ENCODE measurements at regions not wholly inside any gene's neighbourhood (a gene's known extent, or its start where the extent isn't known, plus 50 kb on each side); places are given as distances from the start of the nearest gene placed in this dataset.

DNA sequence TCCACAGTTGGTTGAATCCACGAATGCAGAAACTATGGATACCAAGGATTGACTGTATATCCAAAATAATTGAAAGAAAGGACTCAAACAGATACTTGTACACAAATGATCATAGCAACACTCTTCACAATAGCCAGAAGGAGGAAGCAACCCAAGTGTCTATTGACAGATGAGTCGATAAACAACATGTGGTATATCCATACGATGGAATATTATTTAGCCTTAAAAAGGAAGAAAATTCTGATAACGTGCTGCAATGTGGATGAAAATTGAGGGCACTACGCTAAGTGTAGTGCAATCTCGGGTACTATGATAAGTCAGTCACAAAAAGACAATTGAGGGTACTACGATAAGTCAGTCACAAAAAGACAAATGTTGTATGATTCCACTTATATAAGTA lies 83.6 kb upstream of the CPEB4 start:
- H3K4me1 ChIP-seq (ENCODE audit: control insufficient read depth, insufficient read depth, low read length, unreplicated experiment), result peaks cover 4% of the 10 kb centered on the region
- no peaks in the 10 kb centered on the region for H3K27me3 ChIP-seq (ENCODE audit: insufficient read depth, low read length)
- no peak overlapping the region for H3K27ac ChIP-seq (ENCODE audit: low read depth, low read length)
- H2AFZ ChIP-seq (ENCODE audit: low read length, unreplicated experiment), result no peak overlapping the region
- H3K79me2 ChIP-seq (ENCODE audit: control insufficient read depth, insufficient read depth, low read length, unreplicated experiment), result no peaks in the 10 kb centered on the region
- H3K36me3 ChIP-seq (ENCODE audit: insufficient read depth, low read length), result no peaks in the 10 kb centered on the region
- no peak overlapping the region for H3K4me3 ChIP-seq (ENCODE audit: low read depth, low read length)

GRCh38 chr5:173806270-173807035 lies 81.7 kb upstream of the CPEB4 start:
- H3K27ac ChIP-seq (ENCODE audit: low read depth, low read length), result no peak overlapping the region
- H3K4me1 ChIP-seq (ENCODE audit: control insufficient read depth, insufficient read depth, low read length, unreplicated experiment), result peaks cover 4% of the 10 kb centered on the region
- no peaks in the 10 kb centered on the region for H3K36me3 ChIP-seq (ENCODE audit: insufficient read depth, low read length)
- H3K4me3 ChIP-seq (ENCODE audit: low read depth, low read length), result no peak overlapping the region
- H2AFZ ChIP-seq (ENCODE audit: low read length, unreplicated experiment), result no peak overlapping the region
- no peaks in the 10 kb centered on the region for H3K27me3 ChIP-seq (ENCODE audit: insufficient read depth, low read length)
- H3K79me2 ChIP-seq (ENCODE audit: control insufficient read depth, insufficient read depth, low read length, unreplicated experiment), result no peaks in the 10 kb centered on the region

DNA sequence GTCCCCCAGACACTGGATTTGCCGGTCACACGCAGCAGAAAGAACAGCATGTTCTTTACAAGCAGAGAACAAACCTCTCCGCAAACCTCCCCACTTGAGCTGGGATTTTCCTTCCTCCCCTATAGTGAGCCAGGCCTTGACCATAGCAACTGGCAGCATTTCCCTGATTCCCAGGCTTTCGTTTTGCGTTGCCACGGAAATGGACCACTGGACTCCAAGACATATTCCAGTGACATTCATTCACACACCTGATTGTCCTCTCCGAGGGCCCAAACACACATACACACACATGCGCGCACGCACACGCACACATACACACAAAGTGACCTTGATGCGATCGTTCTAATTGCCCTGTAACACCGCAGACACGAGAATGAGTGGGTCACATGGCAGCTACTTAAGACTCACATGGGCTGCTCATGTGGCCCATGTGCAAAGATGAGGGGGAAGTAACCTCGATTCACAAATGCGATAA lies 80.9 kb upstream of the CPEB4 start:
- Histone ChIP-seq H3K4me1 (ENCODE audit: control insufficient read depth, insufficient read depth, low read length, unreplicated experiment) (peaks cover 4% of the 10 kb centered on the region), H3K27ac (ENCODE audit: low read depth, low read length) (no peak overlapping the region), H3K36me3 (ENCODE audit: insufficient read depth, low read length) (no peaks in the 10 kb centered on the region), H3K27me3 (ENCODE audit: insufficient read depth, low read length) (no peaks in the 10 kb centered on the region), H2AFZ (ENCODE audit: low read length, unreplicated experiment) (no peak overlapping the region), H3K4me3 (ENCODE audit: low read depth, low read length) (no peak overlapping the region), H3K79me2 (ENCODE audit: control insufficient read depth, insufficient read depth, low read length, unreplicated experiment) (no peaks in the 10 kb centered on the region)

GRCh38 chr5:173808079-173808808 lies 79.9 kb upstream of the CPEB4 start:
- Histone ChIP-seq H3K36me3 (ENCODE audit: insufficient read depth, low read length) (no peaks in the 10 kb centered on the region), H3K27ac (ENCODE audit: low read depth, low read length) (no peak overlapping the region), H3K4me3 (ENCODE audit: low read depth, low read length) (no peak overlapping the region), H2AFZ (ENCODE audit: low read length, unreplicated experiment) (no peak overlapping the region), H3K4me1 (ENCODE audit: control insufficient read depth, insufficient read depth, low read length, unreplicated experiment) (peaks cover 9% of the 10 kb centered on the region), H3K79me2 (ENCODE audit: control insufficient read depth, insufficient read depth, low read length, unreplicated experiment) (no peaks in the 10 kb centered on the region), H3K27me3 (ENCODE audit: insufficient read depth, low read length) (no peaks in the 10 kb centered on the region)

DNA sequence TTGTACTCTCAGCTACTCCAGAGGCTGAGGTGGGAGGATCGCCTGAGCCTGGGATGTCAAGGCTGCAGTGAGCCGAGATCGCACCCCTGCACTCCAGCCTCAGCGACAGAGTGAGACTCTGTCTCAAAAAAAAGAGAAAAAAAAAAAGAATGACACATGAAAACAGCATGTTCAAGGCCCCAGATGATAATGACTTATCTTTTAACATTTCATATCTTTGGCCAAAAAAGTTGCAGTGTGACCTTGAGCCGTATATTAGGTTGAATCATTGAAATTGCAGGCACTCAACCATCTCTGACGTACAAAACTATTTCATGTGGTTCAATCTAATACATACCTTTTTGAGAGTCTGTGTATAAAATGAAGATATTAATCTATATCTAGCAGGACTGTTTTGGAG lies 79.1 kb upstream of the CPEB4 start:
- Histone ChIP-seq H3K27me3 (ENCODE audit: insufficient read depth, low read length) (no peaks in the 10 kb centered on the region), H3K4me3 (ENCODE audit: low read depth, low read length) (no peak overlapping the region), H3K27ac (ENCODE audit: low read depth, low read length) (no peak overlapping the region), H3K36me3 (ENCODE audit: insufficient read depth, low read length) (no peaks in the 10 kb centered on the region), H2AFZ (ENCODE audit: low read length, unreplicated experiment) (no peak overlapping the region), H3K79me2 (ENCODE audit: control insufficient read depth, insufficient read depth, low read length, unreplicated experiment) (no peaks in the 10 kb centered on the region), H3K4me1 (ENCODE audit: control insufficient read depth, insufficient read depth, low read length, unreplicated experiment) (peaks cover 13% of the 10 kb centered on the region)

- H3K27ac ChIP-seq (ENCODE audit: low read depth, low read length), result no peak overlapping the region
- no peak overlapping the region for H3K4me3 ChIP-seq (ENCODE audit: low read depth, low read length)
- H3K36me3 ChIP-seq (ENCODE audit: insufficient read depth, low read length), result no peaks in the 10 kb centered on the region
- H3K4me1 ChIP-seq (ENCODE audit: control insufficient read depth, insufficient read depth, low read length, unreplicated experiment), result peaks cover 13% of the 10 kb centered on the region
- no peaks in the 10 kb centered on the region for H3K27me3 ChIP-seq (ENCODE audit: insufficient read depth, low read length)
- H3K79me2 ChIP-seq (ENCODE audit: control insufficient read depth, insufficient read depth, low read length, unreplicated experiment), result no peaks in the 10 kb centered on the region
- H2AFZ ChIP-seq (ENCODE audit: low read length, unreplicated experiment), result no peak overlapping the region
Measured at GRCh38 chr5:173812811-173813550, 75.2 kb upstream of the CPEB4 start.

DNA sequence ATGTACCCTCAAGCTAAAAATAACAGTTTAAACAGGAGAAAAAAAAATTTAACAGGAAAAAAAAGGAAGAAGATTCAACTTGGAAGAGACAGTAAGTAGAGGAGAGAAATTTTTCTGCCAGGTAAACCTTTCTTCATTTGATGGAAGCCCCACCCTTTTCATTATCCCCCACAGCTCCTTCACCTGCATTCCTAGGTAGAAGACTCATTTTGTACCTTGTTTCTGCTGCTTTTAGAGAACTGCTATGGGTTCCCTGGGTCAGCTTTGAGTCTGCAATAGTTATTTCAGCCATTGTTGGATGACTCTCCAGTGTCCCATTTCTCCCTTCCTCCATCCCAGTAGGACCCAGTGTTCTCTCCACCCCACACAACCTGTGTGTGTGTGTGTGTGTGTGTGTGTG lies 74.1 kb upstream of the CPEB4 start:
- Histone ChIP-seq H3K27ac (ENCODE audit: low read depth, low read length) (no peak overlapping the region), H3K36me3 (ENCODE audit: insufficient read depth, low read length) (no peaks in the 10 kb centered on the region), H2AFZ (ENCODE audit: low read length, unreplicated experiment) (no peak overlapping the region), H3K27me3 (ENCODE audit: insufficient read depth, low read length) (no peaks in the 10 kb centered on the region), H3K4me1 (ENCODE audit: control insufficient read depth, insufficient read depth, low read length, unreplicated experiment) (peaks cover 13% of the 10 kb centered on the region), H3K79me2 (ENCODE audit: control insufficient read depth, insufficient read depth, low read length, unreplicated experiment) (no peaks in the 10 kb centered on the region), H3K4me3 (ENCODE audit: low read depth, low read length) (no peak overlapping the region)

GRCh38 chr5:173815571-173815970 lies 72.6 kb upstream of the CPEB4 start:
- no peak overlapping the region for H2AFZ ChIP-seq (ENCODE audit: low read length, unreplicated experiment)

DNA sequence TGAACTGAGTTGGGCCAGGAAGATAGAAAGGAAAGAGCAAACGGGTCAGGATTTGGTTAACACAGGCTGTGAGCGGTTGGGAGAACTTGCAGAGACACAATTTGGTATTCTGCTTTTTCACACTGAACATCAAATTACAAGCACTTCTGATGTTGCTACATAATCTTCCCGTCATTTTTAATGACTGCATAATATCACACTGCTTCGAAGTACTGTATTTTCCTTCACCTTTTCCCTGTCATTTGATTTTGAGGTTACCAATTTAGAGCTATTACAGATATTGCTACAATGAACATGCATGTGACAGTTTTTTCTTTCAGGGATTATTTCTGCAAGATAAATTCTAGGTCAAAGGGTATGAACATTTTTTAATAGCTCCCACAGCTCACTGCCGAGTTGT lies 71.4 kb upstream of the CPEB4 start:
- Histone ChIP-seq H3K79me2 (ENCODE audit: control insufficient read depth, insufficient read depth, low read length, unreplicated experiment) (no peaks in the 10 kb centered on the region), H3K4me1 (ENCODE audit: control insufficient read depth, insufficient read depth, low read length, unreplicated experiment) (peaks cover 13% of the 10 kb centered on the region), H3K27me3 (ENCODE audit: insufficient read depth, low read length) (no peaks in the 10 kb centered on the region), H3K27ac (ENCODE audit: low read depth, low read length) (no peak overlapping the region), H3K4me3 (ENCODE audit: low read depth, low read length) (no peak overlapping the region), H3K36me3 (ENCODE audit: insufficient read depth, low read length) (no peaks in the 10 kb centered on the region), H2AFZ (ENCODE audit: low read length, unreplicated experiment) (no peak overlapping the region)

More at GRCh38 chr5:173815571-173815970, 72.6 kb upstream of the CPEB4 start:
- Histone ChIP-seq H3K27me3 (ENCODE audit: insufficient read depth, low read length) (no peaks in the 10 kb centered on the region), H3K4me1 (ENCODE audit: control insufficient read depth, insufficient read depth, low read length, unreplicated experiment) (peaks cover 13% of the 10 kb centered on the region), H3K4me3 (ENCODE audit: low read depth, low read length) (no peak overlapping the region), H3K79me2 (ENCODE audit: control insufficient read depth, insufficient read depth, low read length, unreplicated experiment) (no peaks in the 10 kb centered on the region), H3K27ac (ENCODE audit: low read depth, low read length) (no peak overlapping the region), H3K36me3 (ENCODE audit: insufficient read depth, low read length) (no peaks in the 10 kb centered on the region)

- no peaks in the 10 kb centered on the region for H3K79me2 ChIP-seq (ENCODE audit: control insufficient read depth, insufficient read depth, low read length, unreplicated experiment)
- H3K4me1 ChIP-seq (ENCODE audit: control insufficient read depth, insufficient read depth, low read length, unreplicated experiment), result peaks cover 14% of the 10 kb centered on the region
- no peaks in the 10 kb centered on the region for H3K36me3 ChIP-seq (ENCODE audit: insufficient read depth, low read length)
- no peaks in the 10 kb centered on the region for H3K27me3 ChIP-seq (ENCODE audit: insufficient read depth, low read length)
- no peak overlapping the region for H3K4me3 ChIP-seq (ENCODE audit: low read depth, low read length)
- no peak overlapping the region for H2AFZ ChIP-seq (ENCODE audit: low read length, unreplicated experiment)
- no peak overlapping the region for H3K27ac ChIP-seq (ENCODE audit: low read depth, low read length)
Measured at GRCh38 chr5:173817561-173817960, 70.6 kb upstream of the CPEB4 start.

Measured in ACC112 (cell line).